Stimulated activated CD8-positive, alpha-beta memory T cell treated with anti-CD3 and anti-CD28 coated beads, Interleukin-15, amount 100 ng/mL, for 48 hours (primary cell): ENCODE measurements at regions not wholly inside any gene's neighbourhood (a gene's known extent, or its start where the extent isn't known, plus 50 kb on each side); places are given as distances from the start of the nearest gene placed in this dataset.

Experiments
- DNase-seq, 2 donors: peaks; one replicate each; pipeline ENCODE4 v3.0.0-alpha.2; 2020; ENCODE audit warnings: low read depth in 2 of 2

DNA sequence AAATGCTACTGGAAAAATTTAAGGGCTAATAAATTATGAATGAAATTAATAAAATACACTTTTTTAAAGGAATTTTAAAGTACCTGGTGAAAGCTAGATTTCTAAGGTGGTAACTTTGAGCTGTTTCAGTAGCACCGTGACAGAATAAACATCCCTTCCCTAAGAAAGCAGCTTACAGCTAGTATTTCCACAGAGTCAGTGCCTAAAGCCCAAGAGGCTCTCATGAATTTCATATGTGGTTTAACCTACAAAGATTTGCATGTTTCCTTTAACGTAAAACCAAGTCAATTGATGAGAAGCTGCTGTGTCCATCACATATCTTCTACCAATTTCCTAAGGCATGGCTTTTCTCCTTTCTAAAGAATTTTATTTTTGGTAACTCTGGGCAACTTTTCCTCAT, 56.8 kb downstream of the IFNG start:
- DNase-seq: no peak

GRCh38 chr12:68102163-68102562, 57.4 kb downstream of the IFNG start:
- no peak for DNase-seq

DNA sequence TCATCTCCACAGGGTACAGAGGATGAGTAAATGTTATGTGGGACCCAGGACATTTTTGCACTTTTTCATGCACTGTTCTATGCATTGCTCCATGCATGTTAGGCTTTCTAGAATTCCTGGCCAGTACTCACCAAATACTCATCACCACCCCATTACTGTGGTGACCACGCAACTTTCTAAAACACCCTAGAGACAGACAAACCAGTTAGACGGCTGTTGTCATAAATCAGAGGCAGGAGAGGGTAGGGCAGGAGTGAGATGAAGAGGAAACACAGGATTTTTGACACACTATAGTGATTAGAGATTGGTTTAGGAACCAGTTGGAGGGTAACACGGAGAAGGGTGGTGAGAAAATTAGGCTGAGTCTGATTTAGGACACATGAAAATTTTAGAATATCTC, 59.3 kb downstream of the IFNG start:
- DNase-seq: no peak

- DNase-seq: no peak
These were observed 60.6 kb downstream of the IFNG start for GRCh38 chr12:68098939-68099338.

GRCh38 chr12:68097386-68097785, 62.2 kb downstream of the IFNG start:
- no peak for DNase-seq

GRCh38 chr12:68094645-68095395, 64.7 kb downstream of the IFNG start:
- DNase-seq: no peak

DNA sequence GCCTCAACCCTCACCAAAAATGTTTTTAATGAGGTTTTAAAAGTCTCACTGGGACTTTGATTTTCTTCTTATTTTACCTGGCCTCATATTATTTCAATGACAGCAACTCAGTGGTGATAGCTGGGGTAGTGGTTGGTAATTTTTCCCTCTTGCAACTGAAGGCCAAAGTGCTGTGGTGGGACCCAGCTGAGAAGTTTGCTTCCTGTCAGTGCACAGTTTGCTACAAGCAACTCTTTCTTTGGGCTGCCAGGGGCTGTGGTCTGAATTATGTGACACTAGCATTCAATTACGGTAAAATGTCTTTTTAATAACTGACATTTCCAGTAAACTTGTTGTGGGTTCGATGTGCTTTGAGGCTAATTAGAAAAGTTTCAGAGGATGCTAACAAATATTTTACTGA, 65.3 kb downstream of the IFNG start:
- no peak for DNase-seq

DNA sequence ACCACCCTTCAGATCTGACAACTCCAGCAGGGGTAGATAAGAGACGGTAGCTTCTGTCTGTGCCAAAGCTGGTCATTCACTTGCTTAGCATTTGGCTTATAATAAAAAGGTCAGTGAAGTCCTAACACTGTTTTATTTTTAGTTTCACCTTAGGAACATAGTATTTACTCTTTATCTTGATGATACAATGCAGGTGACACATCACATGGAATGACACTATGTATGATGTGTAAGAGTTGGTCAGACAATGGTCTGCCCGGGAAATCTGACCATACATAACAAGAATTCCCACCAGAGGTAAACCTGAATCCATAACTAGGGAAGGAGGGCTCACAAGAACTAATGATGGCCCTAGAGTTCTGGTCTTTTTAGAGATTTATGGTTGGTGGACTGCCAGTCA, 66.6 kb downstream of the IFNG start:
- no peak for DNase-seq

DNA sequence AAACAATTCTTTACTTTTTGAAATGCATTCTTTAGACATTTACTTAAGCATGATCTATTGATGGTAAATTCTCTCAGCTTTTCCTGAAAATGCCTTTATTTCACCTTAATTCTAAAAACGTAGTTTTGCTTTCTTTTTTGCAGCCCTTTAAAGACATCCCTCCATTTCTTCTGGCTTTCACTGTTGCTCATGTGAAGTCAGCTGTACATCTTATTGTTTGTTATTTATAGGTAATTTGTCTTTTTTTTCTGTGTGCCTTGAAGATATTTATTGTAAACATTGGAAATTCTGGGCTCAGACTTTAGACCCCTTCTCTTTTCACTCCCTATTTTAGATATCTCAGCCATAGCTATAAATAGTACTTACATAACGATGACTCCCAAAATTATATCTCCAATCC, 70.4 kb downstream of the IFNG start:
- DNase-seq: no peak

DNA sequence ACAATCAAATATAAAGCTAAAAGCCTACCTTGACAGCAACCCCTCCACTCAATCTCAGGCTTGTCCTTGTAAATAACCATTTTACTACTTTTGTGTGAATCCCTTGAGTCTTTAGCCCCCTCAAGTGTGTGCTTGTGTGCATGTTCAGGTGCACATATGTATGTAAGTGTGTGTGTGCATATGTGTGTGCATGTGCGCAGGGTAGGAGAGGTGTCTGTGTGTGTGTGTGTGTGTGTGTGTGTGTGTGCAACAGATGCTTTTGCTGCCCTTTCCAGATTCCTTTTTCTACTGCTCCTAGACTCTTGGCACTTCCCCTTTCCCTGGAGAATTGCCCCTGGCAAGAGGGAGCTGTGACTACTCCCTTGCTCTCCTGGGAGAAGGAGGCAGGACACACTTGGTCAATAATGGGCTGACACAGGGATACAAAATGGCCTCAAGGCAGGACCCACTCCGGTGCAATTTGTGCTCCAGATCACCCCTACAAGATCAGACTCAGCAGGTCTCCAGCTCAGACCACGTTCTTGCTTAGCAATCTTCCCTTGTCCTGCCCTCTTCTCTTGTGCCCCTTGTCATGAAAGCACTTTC, 73.4 kb downstream of the IFNG start:
- DNase-seq: no peak

- DNase-seq: no peak
These were observed 78.0 kb downstream of the IFNG start for GRCh38 chr12:68081561-68081960.

GRCh38 chr12:68080577-68080976, 79.0 kb downstream of the IFNG start:
- DNase-seq: peak in 1 of 2 donors; percentile 21

DNA sequence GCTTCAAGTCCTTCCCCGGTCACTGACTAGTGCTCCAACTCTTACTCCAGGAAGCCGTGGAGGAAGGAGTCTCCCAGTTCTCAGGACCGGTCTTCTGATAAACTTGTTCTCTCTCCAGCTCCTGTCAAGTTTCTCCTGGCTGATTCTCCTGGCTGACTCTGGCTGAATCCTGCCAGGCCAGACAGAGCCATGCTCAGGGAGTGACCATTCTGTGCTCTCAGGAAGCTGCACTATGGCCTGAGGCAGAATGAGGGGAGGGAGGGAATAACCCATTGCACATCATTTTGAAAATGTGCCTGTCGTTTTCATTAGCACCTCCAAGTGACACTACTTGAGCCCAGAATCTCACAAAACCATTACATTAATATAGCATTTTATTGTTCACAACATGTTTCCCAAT, 80.8 kb downstream of the IFNG start:
- DNase-seq: no peak

GRCh38 chr12:68075416-68075815, 84.1 kb downstream of the IFNG start:
- no peak for DNase-seq

GRCh38 chr12:68074306-68075027, 85.1 kb downstream of the IFNG start:
- DNase-seq: no peak

GRCh38 chr12:68070957-68071356, 81.7 kb downstream of the IFNG-AS1 start:
- DNase-seq: no peak
